GM23338 (cell line): ENCODE measurements at regions not wholly inside any gene's neighbourhood (a gene's known extent, or its start where the extent isn't known, plus 50 kb on each side); places are given as distances from the start of the nearest gene placed in this dataset.

Experiments used
- ATAC-seq: fragments of 200-7000 bp; cut with Tn5 transposase; 3 replicates; pipeline ENCODE4 v1.9.1; 2020
- DNase-seq: peaks from one replicate; pipeline ENCODE4 v3.0.0-alpha.2; 2015; ENCODE audit warnings: low spot score
- H2AFZ ChIP-seq: fragments of 200-600 bp; sonication (generic); 2 replicates; pipeline ENCODE4 v1.8.0; 2016; ENCODE audit warnings: antibody characterized with exemption, mild to moderate bottlenecking, moderate library complexity
- H3F3A ChIP-seq: fragments of 200-600 bp; sonication (generic); replicated peaks from 2 replicates; pipeline ENCODE4 v1.8.0; 2017; ENCODE audit warnings: antibody characterized with exemption, mixed run types, low read depth
- H3K27ac ChIP-seq: fragments of 200-600 bp; sonication (generic); 2 replicates; pipeline ENCODE4 v1.6.1; 2016; ENCODE audit warnings: low read depth
- H3K27me3 ChIP-seq: fragments of 200-600 bp; sonication (generic); 2 replicates; pipeline ENCODE4 v1.8.0; 2016; ENCODE audit warnings: mild to moderate bottlenecking, mixed run types, moderate library complexity; ENCODE audit not compliant: insufficient read depth
- H3K36me3 ChIP-seq: fragments of 200-600 bp; sonication (generic); 2 replicates; pipeline ENCODE4 v1.8.0; 2016; ENCODE audit warnings: mild to moderate bottlenecking; ENCODE audit not compliant: insufficient read depth
- H3K4me1 ChIP-seq: fragments of 200-600 bp; sonication (generic); 2 replicates; pipeline ENCODE4 v1.8.0; 2016; ENCODE audit warnings: mild to moderate bottlenecking, moderate library complexity; ENCODE audit not compliant: insufficient read depth
- H3K4me2 ChIP-seq: fragments of 200-600 bp; sonication (generic); 2 replicates; pipeline ENCODE4 v1.7.1; 2017; ENCODE audit warnings: mixed run types
- H3K4me3 ChIP-seq: fragments of 200-600 bp; sonication (generic); 2 replicates; pipeline ENCODE4 v1.6.1; 2016; ENCODE audit warnings: mixed run types
- H3K79me2 ChIP-seq: fragments of 200-600 bp; sonication (generic); replicated peaks from 2 replicates; pipeline ENCODE4 v1.8.0; 2017; ENCODE audit warnings: mild to moderate bottlenecking; ENCODE audit not compliant: insufficient read depth
- H3K9me2 ChIP-seq: fragments of 200-600 bp; sonication (generic); 2 replicates; pipeline ENCODE4 v1.8.0; 2017; ENCODE audit not compliant: insufficient read depth
- H4K20me1 ChIP-seq: fragments of 200-600 bp; sonication (generic); replicated peaks from 2 replicates; pipeline ENCODE4 v1.8.0; 2017; ENCODE audit warnings: mild to moderate bottlenecking; ENCODE audit not compliant: insufficient read depth
- H3K27ac Mint-ChIP-seq: 2 replicates; pipeline ENCODE4 v1.8.0; 2020; ENCODE audit warnings: inconsistent platforms, mild to moderate bottlenecking, moderate library complexity, mixed read lengths
- H3K27me3 Mint-ChIP-seq: 3 replicates; pipeline ENCODE4 v1.8.0; 2022; ENCODE audit warnings: low read depth, mild to moderate bottlenecking, moderate library complexity, mixed read lengths, inconsistent platforms; ENCODE audit not compliant: insufficient read depth, poor library complexity
- H3K36me3 Mint-ChIP-seq: 3 replicates; pipeline ENCODE4 v1.8.0; 2021; ENCODE audit warnings: low read depth, mild to moderate bottlenecking, inconsistent platforms, moderate library complexity, mixed read lengths
- H3K4me1 Mint-ChIP-seq: 3 replicates; pipeline ENCODE4 v1.8.0; 2020; ENCODE audit warnings: mild to moderate bottlenecking, inconsistent platforms, mixed read lengths
- H3K4me3 Mint-ChIP-seq: 3 replicates; pipeline ENCODE4 v1.8.0; 2021; ENCODE audit warnings: moderate library complexity, mild to moderate bottlenecking, inconsistent platforms, mixed read lengths
- H3K9me3 Mint-ChIP-seq: 3 replicates; pipeline ENCODE4 v1.8.0; 2020; ENCODE audit warnings: moderate library complexity, mild to moderate bottlenecking, inconsistent platforms, mixed read lengths
- CREB1 ChIP-seq: fragments of 250-450 bp; sonication (Bioruptor Pico); IDR thresholded peaks from 2 replicates; pipeline ENCODE4 v1.5.0; 2020; ENCODE audit warnings: low read depth, mild to moderate bottlenecking, moderate library complexity
- EZH2 ChIP-seq: fragments of 200-600 bp; sonication (generic); IDR thresholded peaks from one replicate; pipeline ENCODE4 v1.8.0; 2017; ENCODE audit warnings: antibody characterized with exemption, mild to moderate bottlenecking, low read depth; ENCODE audit not compliant: unreplicated experiment
- JUNB ChIP-seq: IDR thresholded peaks from one replicate; pipeline ENCODE4 v1.6.1; 2016; ENCODE audit warnings: antibody characterized with exemption; ENCODE audit not compliant: unreplicated experiment
- NANOG ChIP-seq: IDR thresholded peaks from 2 replicates; pipeline ENCODE4 v1.6.1; 2016; ENCODE audit warnings: antibody characterized with exemption, borderline replicate concordance
- POLR2AphosphoS5 ChIP-seq: IDR thresholded peaks from 2 replicates; pipeline ENCODE4 v1.6.1; 2016; ENCODE audit warnings: antibody characterized with exemption, low read depth
- STAT1 ChIP-seq: IDR thresholded peaks from one replicate; pipeline ENCODE4 v1.6.1; 2016; ENCODE audit warnings: antibody characterized with exemption; ENCODE audit not compliant: unreplicated experiment
- ZNF114 ChIP-seq: fragments of 250-450 bp; sonication (Bioruptor Pico); IDR thresholded peaks from 2 replicates; pipeline ENCODE4 v1.5.0; 2020; ENCODE audit warnings: mild to moderate bottlenecking, moderate library complexity
- ZNF331 ChIP-seq: fragments of 250-450 bp; sonication (Bioruptor Pico); IDR thresholded peaks from 2 replicates; pipeline ENCODE4 v1.5.0; 2020; ENCODE audit warnings: low read depth, mild to moderate bottlenecking, moderate library complexity
- TF ChIP-seq, protein P1 (sequence below), 2 experiments: fragments of 200-600 bp in 1 of 2; sonication (generic) in 1 of 2; conservative IDR thresholded peaks; 2 replicates each; pipeline versions ENCODE4 v1.5.1 to v1.6.1; 2016 to 2017; ENCODE audit warnings: antibody characterized with exemption in 2 of 2, low read depth in 2 of 2, mild to moderate bottlenecking in 2 of 2, moderate library complexity in 1 of 2
- TF ChIP-seq, protein P2 (sequence below): IDR thresholded peaks from one replicate; pipeline ENCODE4 v1.6.1; 2018; ENCODE audit warnings: antibody characterized with exemption; ENCODE audit not compliant: unreplicated experiment
- TF ChIP-seq, protein P3 (sequence below): IDR thresholded peaks from 2 replicates; pipeline ENCODE4 v1.6.1; 2016; ENCODE audit warnings: antibody characterized with exemption

DNA sequence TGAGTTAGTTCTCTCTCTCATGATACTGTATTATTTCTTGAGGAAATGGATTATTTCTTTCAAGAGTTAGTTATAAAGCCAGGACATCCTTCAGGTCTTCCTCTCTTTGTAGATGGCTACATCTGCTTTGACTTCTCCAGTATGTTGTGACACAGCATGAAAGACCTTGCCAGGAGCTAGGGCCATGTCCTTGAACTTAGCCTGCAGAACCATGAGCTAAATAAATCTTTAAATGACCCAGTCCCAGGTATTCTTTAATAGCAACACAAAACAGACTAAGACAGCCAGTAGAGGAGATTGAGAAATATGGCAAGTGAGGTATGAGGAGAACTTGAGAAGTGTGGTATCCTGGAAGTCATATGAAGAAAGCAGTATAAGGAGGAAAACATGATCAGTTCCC, 214.9 kb upstream of the PPP1R3A start:
- Mint-ChIP-seq H3K27me3 (peaks cover 3% of the 10 kb centered on the region), H3K36me3 (no peaks in the 10 kb centered on the region), H3K9me3 (no peaks in the 10 kb centered on the region), H3K4me1 (no peaks in the 10 kb centered on the region), H3K4me3 (no peak overlapping the region), H3K27ac (no peak overlapping the region)
- no peaks in the 10 kb centered on the region for H4K20me1 ChIP-seq
- TF ChIP-seq NANOG = no peak
- TF ChIP-seq, protein P1, sequence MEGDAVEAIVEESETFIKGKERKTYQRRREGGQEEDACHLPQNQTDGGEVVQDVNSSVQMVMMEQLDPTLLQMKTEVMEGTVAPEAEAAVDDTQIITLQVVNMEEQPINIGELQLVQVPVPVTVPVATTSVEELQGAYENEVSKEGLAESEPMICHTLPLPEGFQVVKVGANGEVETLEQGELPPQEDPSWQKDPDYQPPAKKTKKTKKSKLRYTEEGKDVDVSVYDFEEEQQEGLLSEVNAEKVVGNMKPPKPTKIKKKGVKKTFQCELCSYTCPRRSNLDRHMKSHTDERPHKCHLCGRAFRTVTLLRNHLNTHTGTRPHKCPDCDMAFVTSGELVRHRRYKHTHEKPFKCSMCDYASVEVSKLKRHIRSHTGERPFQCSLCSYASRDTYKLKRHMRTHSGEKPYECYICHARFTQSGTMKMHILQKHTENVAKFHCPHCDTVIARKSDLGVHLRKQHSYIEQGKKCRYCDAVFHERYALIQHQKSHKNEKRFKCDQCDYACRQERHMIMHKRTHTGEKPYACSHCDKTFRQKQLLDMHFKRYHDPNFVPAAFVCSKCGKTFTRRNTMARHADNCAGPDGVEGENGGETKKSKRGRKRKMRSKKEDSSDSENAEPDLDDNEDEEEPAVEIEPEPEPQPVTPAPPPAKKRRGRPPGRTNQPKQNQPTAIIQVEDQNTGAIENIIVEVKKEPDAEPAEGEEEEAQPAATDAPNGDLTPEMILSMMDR (conservative IDR thresholded peaks at IDR 0.05; ENCODE audit: low read depth in 2 of 2) = no peak
- no peak for TF ChIP-seq ZNF114 (CRISPR knock-in tag)
- TF ChIP-seq JUNB = no peak
- no peak for TF ChIP-seq CREB1
- no peak for TF ChIP-seq STAT1
- TF ChIP-seq, protein P2, sequence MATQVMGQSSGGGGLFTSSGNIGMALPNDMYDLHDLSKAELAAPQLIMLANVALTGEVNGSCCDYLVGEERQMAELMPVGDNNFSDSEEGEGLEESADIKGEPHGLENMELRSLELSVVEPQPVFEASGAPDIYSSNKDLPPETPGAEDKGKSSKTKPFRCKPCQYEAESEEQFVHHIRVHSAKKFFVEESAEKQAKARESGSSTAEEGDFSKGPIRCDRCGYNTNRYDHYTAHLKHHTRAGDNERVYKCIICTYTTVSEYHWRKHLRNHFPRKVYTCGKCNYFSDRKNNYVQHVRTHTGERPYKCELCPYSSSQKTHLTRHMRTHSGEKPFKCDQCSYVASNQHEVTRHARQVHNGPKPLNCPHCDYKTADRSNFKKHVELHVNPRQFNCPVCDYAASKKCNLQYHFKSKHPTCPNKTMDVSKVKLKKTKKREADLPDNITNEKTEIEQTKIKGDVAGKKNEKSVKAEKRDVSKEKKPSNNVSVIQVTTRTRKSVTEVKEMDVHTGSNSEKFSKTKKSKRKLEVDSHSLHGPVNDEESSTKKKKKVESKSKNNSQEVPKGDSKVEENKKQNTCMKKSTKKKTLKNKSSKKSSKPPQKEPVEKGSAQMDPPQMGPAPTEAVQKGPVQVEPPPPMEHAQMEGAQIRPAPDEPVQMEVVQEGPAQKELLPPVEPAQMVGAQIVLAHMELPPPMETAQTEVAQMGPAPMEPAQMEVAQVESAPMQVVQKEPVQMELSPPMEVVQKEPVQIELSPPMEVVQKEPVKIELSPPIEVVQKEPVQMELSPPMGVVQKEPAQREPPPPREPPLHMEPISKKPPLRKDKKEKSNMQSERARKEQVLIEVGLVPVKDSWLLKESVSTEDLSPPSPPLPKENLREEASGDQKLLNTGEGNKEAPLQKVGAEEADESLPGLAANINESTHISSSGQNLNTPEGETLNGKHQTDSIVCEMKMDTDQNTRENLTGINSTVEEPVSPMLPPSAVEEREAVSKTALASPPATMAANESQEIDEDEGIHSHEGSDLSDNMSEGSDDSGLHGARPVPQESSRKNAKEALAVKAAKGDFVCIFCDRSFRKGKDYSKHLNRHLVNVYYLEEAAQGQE = no peak
- TF ChIP-seq ZNF331 = no peak
- no peak for TF ChIP-seq EZH2
- TF ChIP-seq, protein P3, sequence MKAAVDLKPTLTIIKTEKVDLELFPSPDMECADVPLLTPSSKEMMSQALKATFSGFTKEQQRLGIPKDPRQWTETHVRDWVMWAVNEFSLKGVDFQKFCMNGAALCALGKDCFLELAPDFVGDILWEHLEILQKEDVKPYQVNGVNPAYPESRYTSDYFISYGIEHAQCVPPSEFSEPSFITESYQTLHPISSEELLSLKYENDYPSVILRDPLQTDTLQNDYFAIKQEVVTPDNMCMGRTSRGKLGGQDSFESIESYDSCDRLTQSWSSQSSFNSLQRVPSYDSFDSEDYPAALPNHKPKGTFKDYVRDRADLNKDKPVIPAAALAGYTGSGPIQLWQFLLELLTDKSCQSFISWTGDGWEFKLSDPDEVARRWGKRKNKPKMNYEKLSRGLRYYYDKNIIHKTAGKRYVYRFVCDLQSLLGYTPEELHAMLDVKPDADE = no peak
- TF ChIP-seq POLR2AphosphoS5 = no peak
- no peaks in the 10 kb centered on the region for H3K79me2 ChIP-seq
- ATAC-seq (no peak), DNase-seq (no peak)
- H3K9me2 ChIP-seq = 0 out of 2 replicates have a peak, but pooled peaks cover 5% of the 10 kb centered on the region
- H3K4me3 ChIP-seq = no peak overlapping the region
- no peak overlapping the region for H3K4me2 ChIP-seq
- H2AFZ ChIP-seq = no peak overlapping the region
- H3K4me1 ChIP-seq = no peaks in the 10 kb centered on the region
- no peak overlapping the region for H3K27ac ChIP-seq
- no peaks in the 10 kb centered on the region for H3K27me3 ChIP-seq
- no peaks in the 10 kb centered on the region for H3F3A ChIP-seq
- H3K36me3 ChIP-seq = no peaks in the 10 kb centered on the region

GRCh38 chr7:114130866-114131265, 212.1 kb upstream of the PPP1R3A start:
- Histone ChIP-seq H4K20me1 (no peaks in the 10 kb centered on the region), H3K27me3 (no peaks in the 10 kb centered on the region), H3K4me1 (no peaks in the 10 kb centered on the region), H3K4me2 (no peak overlapping the region), H3K4me3 (no peak overlapping the region), H3K79me2 (no peaks in the 10 kb centered on the region), H3K27ac (no peak overlapping the region), H3K36me3 (no peaks in the 10 kb centered on the region), H2AFZ (no peak overlapping the region), H3K9me2 (0 out of 2 replicates have a peak, but pooled peaks cover 5% of the 10 kb centered on the region), H3F3A (no peaks in the 10 kb centered on the region)
- no peak for ATAC-seq
- no peak for DNase-seq
- TF ChIP-seq CREB1 (no peak), ZNF331 (no peak), NANOG (no peak), ZNF114 (CRISPR knock-in tag) (no peak), JUNB (no peak), EZH2 (no peak), POLR2AphosphoS5 (no peak)
- Mint-ChIP-seq H3K9me3 (no peaks in the 10 kb centered on the region), H3K4me1 (no peaks in the 10 kb centered on the region), H3K27ac (no peak overlapping the region), H3K27me3 (no peaks in the 10 kb centered on the region), H3K4me3 (no peak overlapping the region), H3K36me3 (no peaks in the 10 kb centered on the region)
